ENCODE measurements at regions not wholly inside any gene's neighbourhood (a gene's known extent, or its start where the extent isn't known, plus 50 kb on each side); places are given as distances from the start of the nearest gene placed in this dataset.

DNA sequence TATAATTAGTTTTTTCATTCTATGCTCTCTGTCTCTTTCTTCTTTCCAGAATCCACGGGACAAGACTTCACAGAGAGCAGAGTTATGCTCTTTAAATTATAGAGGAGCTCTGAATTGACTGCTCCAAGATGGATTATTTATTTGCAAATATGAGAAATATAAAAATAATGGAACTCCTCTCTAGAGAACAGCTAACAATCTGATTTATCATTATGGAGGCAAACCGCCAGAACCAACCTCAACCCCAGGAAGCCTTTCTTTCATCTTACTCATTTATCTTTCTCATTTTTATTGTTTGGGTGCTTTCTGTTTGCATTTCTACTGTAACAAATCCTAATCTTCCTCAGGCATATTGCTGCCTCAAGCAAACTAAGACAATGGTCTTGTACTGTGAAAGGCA lies 216.5 kb downstream of the C12orf50 start:
- peaks cover 8% of the 10 kb centered on the region for H3K4me1 ChIP-seq (ENCODE audit: control insufficient read depth, extremely low read depth, insufficient read depth, low read length)
- no peak overlapping the region for H3K4me2 ChIP-seq (ENCODE audit: insufficient read depth, low read length)
- H3K9ac ChIP-seq (replicated peaks; ENCODE audit: extremely low read depth, insufficient read depth, low read length) = no peak overlapping the region
- H3K27me3 ChIP-seq (ENCODE audit: control insufficient read depth in 2 of 2, insufficient read depth in 2 of 2, low read length in 2 of 2) = no peaks in the 10 kb centered on the region
- CTCF ChIA-PET = interaction anchor here (0.5 to 1.0 kb wide), 2 partner anchors 35 to 845 kb away, joined by 3 to 4 read pairs; no protein-coding TSS in a partner anchor
- no peak overlapping the region for H3K27ac ChIP-seq (ENCODE audit: insufficient read depth, low read depth, low read length)
- TF ChIP-seq EZH2 (IDR thresholded peaks at IDR 0.05; ENCODE audit: borderline replicate concordance, low read depth, low read length, severe bottlenecking) (no peak), CTCF (IDR thresholded peaks at IDR 0.05; ENCODE audit: extremely low read depth in 1 of 2, insufficient read depth in 1 of 2, low read depth in 1 of 2, low read length in 2 of 2) (no peak), MYC (IDR thresholded peaks at IDR 0.05; ENCODE audit: low read depth, low read length) (no peak), POLR2AphosphoS5 (IDR thresholded peaks at IDR 0.05; ENCODE audit: insufficient read depth, low read depth, low read length) (no peak), GATA2 (IDR thresholded peaks at IDR 0.05; ENCODE audit: insufficient read depth, insufficient read length, low read depth, low read length) (no peak), JUN (IDR thresholded peaks at IDR 0.05; ENCODE audit: borderline replicate concordance, insufficient read depth, insufficient read length, low read depth) (no peak), FOS (IDR thresholded peaks at IDR 0.05; ENCODE audit: borderline replicate concordance, insufficient read depth, low read length) (no peak), POLR2A (IDR thresholded peaks at IDR 0.05; ENCODE audit: low read depth, low read length) (no peak)
- TF ChIP-seq, protein P1, sequence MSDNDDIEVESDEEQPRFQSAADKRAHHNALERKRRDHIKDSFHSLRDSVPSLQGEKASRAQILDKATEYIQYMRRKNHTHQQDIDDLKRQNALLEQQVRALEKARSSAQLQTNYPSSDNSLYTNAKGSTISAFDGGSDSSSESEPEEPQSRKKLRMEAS (IDR thresholded peaks at IDR 0.05; ENCODE audit: insufficient read depth, insufficient read length) = no peak
- POLR2A ChIA-PET = no interaction called here
- H4K20me1 ChIP-seq (replicated peaks; ENCODE audit: control insufficient read depth, extremely low read depth, insufficient read depth, low read length) = no peaks in the 10 kb centered on the region
- no peaks in the 10 kb centered on the region for H3K79me2 ChIP-seq (ENCODE audit: control insufficient read depth, insufficient read depth, low read length)
- no peaks in the 10 kb centered on the region for H3K9me1 ChIP-seq (replicated peaks; ENCODE audit: control insufficient read depth, extremely low read depth, insufficient read depth, low read length)
- intact Hi-C loops (cut with micrococcal nuclease) = no loop called here
- dilution Hi-C loops (cut with MboI; ENCODE audit: extremely low pct_ligation_motif_present, low sequenced_read_pairs) = no loop called here
- H3K9me3 ChIP-seq (replicated peaks; ENCODE audit: control insufficient read depth, insufficient read depth, low read length) = no peaks in the 10 kb centered on the region
- BruUV-seq (replicated peaks) = no TSS peak
- DNase-seq (ENCODE audit: low read depth, low spot score) (no peak), FAIRE-seq (no peak)
- no peak overlapping the region for H3K4me3 ChIP-seq (replicated peaks in 1 of 3; ENCODE audit: insufficient read depth in 1 of 3, low read depth in 1 of 3, low read length in 3 of 3)
- H2AFZ ChIP-seq (ENCODE audit: low read depth, low read length) = no peak overlapping the region
- no peaks in the 10 kb centered on the region for H3K36me3 ChIP-seq (ENCODE audit: control insufficient read depth in 2 of 2, extremely low read depth in 1 of 2, insufficient read depth in 2 of 2, low read length in 2 of 2)

Measured in endothelial cell of umbilical vein (primary cell).